HUDEP-2 (cell line): ENCODE measurements at regions not wholly inside any gene's neighbourhood (a gene's known extent, or its start where the extent isn't known, plus 50 kb on each side); places are given as distances from the start of the nearest gene placed in this dataset.
"Not testable (repeated sequence)": the region's sequence is repeated elsewhere in the genome, so short reads cannot be mapped to it uniquely, and the experiment has no call there.

Experiments
- DNase-seq, 76 experiments: peaks; one replicate each; lab custom pipeline; 2025; ENCODE audit not compliant: unreplicated experiment in 76 of 76; lab: John Stamatoyannopoulos, UW

DNA sequence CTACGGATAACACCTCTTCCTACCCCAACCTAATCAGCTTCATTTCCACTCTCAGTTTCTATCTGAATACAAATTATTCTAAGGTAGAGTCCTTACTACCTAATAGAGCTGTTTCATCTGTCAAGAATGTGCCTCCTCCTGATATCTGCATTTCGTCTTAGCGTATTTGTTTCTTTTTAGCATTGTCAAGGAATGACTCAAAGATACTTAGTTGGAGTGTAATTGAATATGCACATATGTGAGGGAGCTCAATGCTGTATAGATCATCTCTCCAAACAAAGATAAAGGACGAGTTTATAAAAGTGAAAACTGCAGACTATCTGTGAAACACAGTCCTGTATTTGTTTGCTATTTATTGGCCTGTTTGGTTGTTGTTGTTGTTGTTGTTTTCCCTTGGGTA lies 2059.4 kb upstream of the CELF4 start:
- no peak for DNase-seq

DNA sequence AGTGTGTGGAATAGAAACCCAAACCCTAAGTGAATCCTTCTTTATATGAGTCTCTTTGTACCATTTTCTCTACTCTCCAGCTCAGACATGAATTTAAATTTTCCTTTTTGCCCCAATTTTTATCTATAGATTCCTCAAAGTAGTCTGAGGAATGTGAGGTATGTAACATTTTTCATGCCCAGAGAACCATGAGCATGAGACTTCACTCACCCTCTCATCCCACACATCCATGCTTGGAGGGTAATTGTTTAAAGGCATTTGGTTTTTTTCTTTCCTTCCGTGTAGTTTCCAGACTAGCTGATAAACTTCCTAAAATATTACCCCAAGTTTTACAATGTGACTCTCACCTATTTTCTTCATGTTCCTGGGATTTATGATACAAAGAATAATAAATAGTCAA lies 2056.8 kb upstream of the CELF4 start:
- no peak for DNase-seq

DNA sequence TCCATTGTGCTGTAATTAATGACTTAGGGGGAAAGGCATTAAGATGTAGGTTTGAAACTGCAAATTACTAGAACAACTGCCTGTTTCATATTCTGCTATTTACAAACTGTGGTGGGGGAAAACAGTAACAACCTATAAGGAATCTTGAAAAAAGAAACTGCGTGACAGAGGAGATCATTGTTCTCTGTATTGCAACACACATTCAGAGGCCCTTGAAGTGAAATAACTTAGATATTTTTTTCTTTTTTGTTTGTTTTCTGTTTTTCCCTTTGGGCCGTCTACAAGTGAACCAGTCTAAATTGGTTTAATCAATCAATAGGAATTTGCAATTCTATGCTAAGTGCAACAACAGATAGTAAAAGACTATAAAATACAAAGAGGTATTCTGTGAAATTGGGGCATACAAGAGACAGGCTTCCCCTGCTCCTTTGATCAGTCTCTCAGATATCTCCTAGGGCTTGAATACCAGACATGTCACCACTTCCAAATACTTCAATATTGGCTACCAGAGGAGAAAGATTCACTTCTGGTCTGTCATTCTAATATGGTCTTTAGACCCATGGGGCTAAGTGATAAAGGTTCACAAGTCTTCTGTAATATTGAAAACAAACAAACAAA lies 2055.1 kb upstream of the CELF4 start:
- DNase-seq = no peak

GRCh38 chr18:39618265-39619003 lies 2052.8 kb upstream of the CELF4 start:
- no peak for DNase-seq

DNA sequence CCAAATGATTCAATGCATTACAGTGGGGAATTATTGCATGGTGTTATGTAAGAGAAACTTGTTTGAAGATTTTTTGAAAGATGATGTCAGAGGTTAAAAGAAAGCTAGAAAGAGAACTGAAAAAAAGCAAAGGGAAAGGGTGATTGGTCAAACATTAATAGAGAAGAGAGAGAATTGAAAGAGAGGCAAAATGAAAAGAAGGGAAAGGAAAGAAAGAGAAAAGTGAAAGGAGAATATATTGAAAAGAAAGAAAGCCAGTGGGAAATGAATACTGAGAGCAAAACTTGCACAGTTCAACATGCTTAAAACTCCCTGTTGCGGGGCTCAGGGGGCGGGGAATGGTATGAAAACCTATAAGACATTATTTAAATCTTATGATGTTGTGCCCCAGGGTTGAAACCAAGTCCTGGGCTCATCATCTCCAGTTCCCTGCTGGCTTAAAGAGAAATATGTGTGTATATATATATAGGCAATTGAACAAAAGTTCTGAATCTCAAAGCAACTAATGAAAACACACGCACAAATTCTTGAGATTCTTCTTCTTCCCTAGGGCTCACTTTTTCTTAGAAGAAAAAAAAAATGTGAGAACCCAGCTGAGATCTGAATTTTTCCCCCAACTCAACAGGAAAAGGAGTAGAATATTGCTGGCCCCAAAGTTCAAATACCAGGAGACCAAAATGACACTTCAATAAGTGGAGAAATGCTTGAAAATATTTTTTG lies 2045.9 kb upstream of the CELF4 start:
- DNase-seq = no peak

GRCh38 chr18:39607034-39607433 lies 2041.4 kb upstream of the CELF4 start:
- no peak for DNase-seq

DNA sequence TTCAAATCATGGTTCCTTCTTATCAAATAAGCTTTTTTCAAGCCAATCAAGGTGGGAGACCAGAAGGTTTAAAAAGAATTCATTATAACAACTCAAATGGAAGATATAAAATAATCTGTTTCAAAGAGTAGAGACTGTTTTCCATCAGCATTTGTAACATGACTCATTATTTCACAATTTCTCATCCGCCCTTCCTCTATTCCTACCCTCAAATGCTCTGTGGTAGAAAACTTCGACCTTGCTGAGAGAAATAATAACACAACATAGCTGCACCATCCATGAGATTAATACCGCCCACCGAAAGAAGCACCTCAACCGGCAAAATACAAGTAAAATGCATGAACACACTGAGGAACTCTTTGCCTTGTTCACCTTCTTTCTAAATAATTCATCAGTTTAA lies 2039.2 kb upstream of the CELF4 start:
- no peak for DNase-seq

DNA sequence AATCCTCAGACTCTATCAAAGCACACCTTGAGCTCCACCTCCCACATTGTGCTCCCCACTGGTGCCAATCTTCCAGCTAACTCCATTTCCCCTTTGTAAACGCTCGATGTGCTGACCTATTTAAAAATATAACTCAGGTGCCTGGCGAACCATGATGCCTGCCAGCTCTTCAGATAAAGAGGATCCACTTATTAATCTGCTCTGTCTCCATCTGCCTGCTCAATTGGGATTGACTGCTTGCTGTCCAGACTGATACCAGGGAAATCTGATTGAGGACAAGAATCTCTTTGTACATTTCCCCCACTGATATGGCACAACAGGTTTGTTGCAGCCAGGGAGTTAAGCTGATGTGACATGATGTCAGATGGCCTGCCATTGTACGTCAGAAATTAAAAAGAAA lies 2036.5 kb upstream of the CELF4 start:
- no peak for DNase-seq

DNA sequence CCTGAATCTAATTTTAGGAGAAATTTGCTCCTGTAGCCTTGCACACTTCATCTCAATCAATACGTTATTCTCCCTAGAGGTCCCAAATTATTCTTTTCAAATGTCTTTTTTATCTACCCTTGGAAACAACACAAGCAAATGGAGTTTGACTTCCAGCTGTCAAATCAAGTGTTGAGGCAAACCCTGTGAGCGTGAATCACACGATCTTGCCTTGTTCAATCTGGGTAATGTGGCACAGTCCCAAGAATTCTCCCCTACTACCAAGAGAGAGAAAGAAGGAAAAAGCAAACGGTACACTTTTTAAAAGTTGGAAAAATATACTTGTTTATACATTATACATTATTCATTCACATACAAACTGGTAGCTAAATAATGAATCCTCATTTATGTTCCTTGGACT lies 2035.3 kb upstream of the CELF4 start:
- DNase-seq = no peak

- DNase-seq = no peak
Observed at GRCh38 chr18:39599251-39599650, 2033.7 kb upstream of the CELF4 start.

DNA sequence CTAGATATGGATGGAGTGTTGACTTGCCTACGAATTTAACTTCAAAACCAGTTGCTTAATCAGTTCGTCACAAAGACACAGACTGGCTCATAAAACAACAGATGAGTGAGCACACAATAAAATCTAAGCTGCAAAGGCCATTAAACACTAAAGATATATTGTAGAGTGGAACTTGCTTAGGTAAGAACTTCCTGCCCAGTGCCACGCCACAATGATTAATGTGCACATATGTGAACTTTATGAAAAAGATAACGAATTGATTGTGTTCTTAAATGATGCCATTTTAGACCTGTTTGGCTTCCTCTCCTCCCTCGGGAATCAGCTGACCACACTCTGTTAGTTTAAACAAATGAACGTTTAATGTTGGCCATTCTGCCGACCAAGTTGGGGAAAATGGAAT lies 2031.3 kb upstream of the CELF4 start:
- DNase-seq = no peak

- no peak for DNase-seq
Observed at GRCh38 chr18:39596221-39596620, 2030.6 kb upstream of the CELF4 start.

DNA sequence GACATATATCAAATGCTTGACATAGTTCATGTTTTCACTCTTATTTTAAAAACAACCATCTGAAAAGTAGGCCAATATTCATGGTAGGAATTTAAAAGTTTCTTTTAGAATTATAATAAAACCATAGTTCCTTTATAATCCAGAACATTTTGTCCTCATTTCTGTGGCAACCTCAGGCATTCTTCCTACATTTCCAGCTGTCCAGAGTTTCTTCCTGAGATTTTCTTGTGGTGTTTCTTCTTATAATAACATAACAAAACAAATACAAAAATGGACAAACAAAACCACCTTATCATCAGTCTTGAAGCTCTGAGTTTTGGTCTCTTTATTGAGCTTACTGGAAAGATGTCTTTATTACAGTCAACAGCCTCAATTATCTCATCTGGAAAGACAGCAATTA lies 2028.6 kb upstream of the CELF4 start:
- no peak for DNase-seq

- no peak for DNase-seq
Observed at GRCh38 chr18:39591649-39592048, 2026.1 kb upstream of the CELF4 start.

- DNase-seq = no peak
Observed at GRCh38 chr18:39589496-39589895, 2023.9 kb upstream of the CELF4 start.

DNA sequence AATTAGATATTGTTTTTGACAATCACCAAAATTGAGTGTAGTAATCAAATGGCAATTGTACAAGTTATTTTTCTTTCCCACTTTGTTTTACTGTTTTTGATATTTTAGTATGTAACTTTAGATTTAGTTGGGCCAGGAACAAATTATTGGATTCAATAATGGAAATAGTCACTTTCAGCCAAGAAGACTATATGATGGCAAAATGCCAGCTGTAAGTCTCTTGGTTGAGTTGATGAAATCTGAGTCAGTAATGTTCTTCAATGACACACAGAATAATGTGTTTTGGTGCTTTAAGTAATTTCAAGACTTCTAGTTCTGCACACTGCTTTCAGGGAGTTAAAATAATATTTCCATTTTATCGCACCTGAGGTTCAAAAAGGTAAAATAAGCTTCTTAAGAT lies 2022.0 kb upstream of the CELF4 start:
- DNase-seq = no peak

DNA sequence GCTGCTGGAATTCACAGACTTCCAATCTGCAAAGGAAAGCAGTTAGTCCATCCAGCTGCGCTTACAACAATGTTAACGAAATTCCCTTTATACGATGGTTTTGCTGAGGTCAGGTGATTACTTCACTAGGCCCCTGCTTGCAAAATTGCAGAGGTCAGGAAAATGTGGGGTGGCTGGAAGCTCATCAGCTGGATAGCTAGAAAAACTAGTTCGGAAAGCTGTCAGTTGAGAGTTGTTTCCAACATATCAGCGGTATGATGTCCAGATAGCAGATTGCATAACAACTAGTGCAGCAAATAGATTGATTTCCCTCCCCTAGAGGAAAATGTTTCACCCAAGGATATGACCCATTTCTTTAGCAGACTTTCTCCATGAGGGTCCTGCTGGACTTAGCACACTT lies 2021.1 kb upstream of the CELF4 start:
- DNase-seq = no peak

GRCh38 chr18:39574897-39575296 lies 2009.3 kb upstream of the CELF4 start:
- no peak for DNase-seq

GRCh38 chr18:39571511-39571910 lies 2005.9 kb upstream of the CELF4 start:
- peak in 2 of 76 experiments; percentile 2 to 5 for DNase-seq

DNA sequence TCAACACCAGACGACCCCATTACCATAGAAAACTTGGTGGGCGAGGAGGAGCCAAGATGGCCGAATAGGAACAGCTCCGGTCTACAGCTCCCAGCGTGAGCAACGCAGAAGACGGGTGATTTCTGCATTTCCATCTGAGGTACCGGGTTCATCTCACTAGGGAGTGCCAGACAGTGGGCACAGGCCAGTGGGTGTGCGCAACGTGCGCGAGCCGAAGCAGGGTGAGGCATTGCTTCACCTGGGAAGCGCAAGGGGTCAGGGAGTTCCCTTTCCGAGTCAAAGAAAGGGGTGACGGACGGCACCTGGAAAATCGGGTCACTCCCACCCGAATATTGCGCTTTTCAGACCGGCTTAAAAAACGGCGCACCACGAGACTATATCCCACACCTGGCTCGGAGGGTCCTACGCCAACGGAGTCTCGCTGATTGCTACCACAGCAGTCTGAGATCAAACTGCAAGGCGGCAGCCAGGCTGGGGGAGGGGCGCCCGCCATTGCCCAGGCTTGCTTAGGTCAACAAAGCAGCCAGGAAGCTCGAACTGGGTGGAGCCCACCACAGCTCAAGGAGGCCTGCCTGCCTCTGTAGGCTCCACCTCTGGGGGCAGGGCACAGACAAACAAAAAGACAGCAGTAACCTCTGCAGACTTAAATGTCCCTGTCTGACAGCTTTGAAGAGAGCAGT lies 2000.1 kb upstream of the CELF4 start:
- not testable (repeated sequence) for DNase-seq

DNA sequence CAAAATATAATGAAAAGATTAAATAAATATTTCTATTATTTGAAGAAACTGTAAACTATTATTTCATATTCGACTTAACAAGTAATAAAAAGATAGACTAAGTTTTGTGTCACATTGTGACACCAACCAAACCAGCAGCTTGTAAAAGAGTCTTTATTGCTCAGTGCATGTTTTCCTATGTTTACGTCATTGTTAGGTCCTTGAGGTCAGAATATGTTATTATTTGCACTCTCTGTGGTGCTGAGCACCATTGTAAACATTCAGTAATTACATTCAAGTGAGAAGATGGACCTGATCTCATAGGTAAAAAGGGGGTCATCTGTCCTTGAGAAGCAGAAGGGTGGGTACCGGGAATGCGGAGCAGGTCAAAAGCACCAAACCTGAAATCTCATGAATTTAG lies 1999.1 kb upstream of the CELF4 start:
- DNase-seq = no peak
